ENCODE measurements at regions not wholly inside any gene's neighbourhood (a gene's known extent, or its start where the extent isn't known, plus 50 kb on each side); places are given as distances from the start of the nearest gene placed in this dataset.
"Not testable (repeated sequence)": the region's sequence is repeated elsewhere in the genome, so short reads cannot be mapped to it uniquely, and the experiment has no call there.

GRCh38 chr5:166712447-166713185 is 1578.8 kb upstream of the WWC1 start:
- Histone ChIP-seq H3K27ac (ENCODE audit: low read depth, low read length) (no peak overlapping the region), H3K36me3 (ENCODE audit: control insufficient read depth in 5 of 5, insufficient read depth in 5 of 5, low read length in 5 of 5) (no peaks in the 10 kb centered on the region), H3K4me1 (ENCODE audit: control insufficient read depth in 5 of 5, insufficient read depth in 5 of 5, low read length in 5 of 5) (no peaks in the 10 kb centered on the region), H3K27me3 (ENCODE audit: control insufficient read depth in 5 of 5, insufficient read depth in 4 of 5, low read length in 5 of 5) (no peaks in the 10 kb centered on the region), H3K9ac (ENCODE audit: low read length in 5 of 5) (no peak overlapping the region), H3K4me3 (ENCODE audit: low read depth in 1 of 5, low read length in 5 of 5) (no peak overlapping the region), H3K9me3 (ENCODE audit: control insufficient read depth in 5 of 5, low read length in 5 of 5) (peaks cover 0 to 7% (median 0%) of the 10 kb centered on the region in 5 donors)

GRCh38 chr5:166713295-166713694 is 1578.2 kb upstream of the WWC1 start:
- H3K27me3 ChIP-seq (ENCODE audit: control insufficient read depth in 5 of 5, insufficient read depth in 4 of 5, low read length in 5 of 5): no peaks in the 10 kb centered on the region
- no peaks in the 10 kb centered on the region for H3K4me1 ChIP-seq (ENCODE audit: control insufficient read depth in 5 of 5, insufficient read depth in 5 of 5, low read length in 5 of 5)
- H3K36me3 ChIP-seq (ENCODE audit: control insufficient read depth in 5 of 5, insufficient read depth in 5 of 5, low read length in 5 of 5): no peaks in the 10 kb centered on the region
- no peak overlapping the region for H3K4me3 ChIP-seq (ENCODE audit: low read depth in 1 of 5, low read length in 5 of 5)
- peaks cover 0 to 7% (median 0%) of the 10 kb centered on the region in 5 donors for H3K9me3 ChIP-seq (ENCODE audit: control insufficient read depth in 5 of 5, low read length in 5 of 5)
- H3K27ac ChIP-seq (ENCODE audit: low read depth, low read length): no peak overlapping the region
- H3K9ac ChIP-seq (ENCODE audit: low read length in 5 of 5): no peak overlapping the region

- no peaks in the 10 kb centered on the region for H3K36me3 ChIP-seq (ENCODE audit: control insufficient read depth in 5 of 5, insufficient read depth in 5 of 5, low read length in 5 of 5)
- H3K27ac ChIP-seq (ENCODE audit: low read depth, low read length): no peak overlapping the region
- no peaks in the 10 kb centered on the region for H3K27me3 ChIP-seq (ENCODE audit: control insufficient read depth in 5 of 5, insufficient read depth in 4 of 5, low read length in 5 of 5)
- H3K4me3 ChIP-seq (ENCODE audit: low read depth in 1 of 5, low read length in 5 of 5): no peak overlapping the region
- H3K9ac ChIP-seq (ENCODE audit: low read length in 5 of 5): no peak overlapping the region
- H3K4me1 ChIP-seq (ENCODE audit: control insufficient read depth in 5 of 5, insufficient read depth in 5 of 5, low read length in 5 of 5): no peaks in the 10 kb centered on the region
- peaks cover 0 to 7% (median 0%) of the 10 kb centered on the region in 5 donors for H3K9me3 ChIP-seq (ENCODE audit: control insufficient read depth in 5 of 5, low read length in 5 of 5)
Observed at GRCh38 chr5:166716856-166717492, 1574.5 kb upstream of the WWC1 start.

- Histone ChIP-seq H3K9me3 (ENCODE audit: control insufficient read depth in 5 of 5, low read length in 5 of 5) (peaks cover 0 to 2% (median 0%) of the 10 kb centered on the region in 5 donors), H3K27me3 (ENCODE audit: control insufficient read depth in 5 of 5, insufficient read depth in 4 of 5, low read length in 5 of 5) (no peaks in the 10 kb centered on the region), H3K9ac (ENCODE audit: low read length in 5 of 5) (no peak overlapping the region), H3K4me3 (ENCODE audit: low read depth in 1 of 5, low read length in 5 of 5) (no peak overlapping the region), H3K4me1 (ENCODE audit: control insufficient read depth in 5 of 5, insufficient read depth in 5 of 5, low read length in 5 of 5) (no peaks in the 10 kb centered on the region), H3K27ac (ENCODE audit: low read depth, low read length) (no peak overlapping the region), H3K36me3 (ENCODE audit: control insufficient read depth in 5 of 5, insufficient read depth in 5 of 5, low read length in 5 of 5) (no peaks in the 10 kb centered on the region)
Observed at GRCh38 chr5:166719991-166720390, 1571.5 kb upstream of the WWC1 start.

GRCh38 chr5:166722939-166723338 is 1568.5 kb upstream of the WWC1 start:
- no peak overlapping the region for H3K4me3 ChIP-seq (ENCODE audit: low read depth in 1 of 5, low read length in 5 of 5)
- H3K27me3 ChIP-seq (ENCODE audit: control insufficient read depth in 5 of 5, insufficient read depth in 4 of 5, low read length in 5 of 5): no peaks in the 10 kb centered on the region

GRCh38 chr5:166724284-166724683 is 1567.2 kb upstream of the WWC1 start:
- H3K27me3 ChIP-seq (ENCODE audit: control insufficient read depth in 5 of 5, insufficient read depth in 4 of 5, low read length in 5 of 5): no peaks in the 10 kb centered on the region
- no peaks in the 10 kb centered on the region for H3K9me3 ChIP-seq (ENCODE audit: control insufficient read depth in 5 of 5, low read length in 5 of 5)
- no peak overlapping the region for H3K9ac ChIP-seq (ENCODE audit: low read length in 5 of 5)
- H3K36me3 ChIP-seq (ENCODE audit: control insufficient read depth in 5 of 5, insufficient read depth in 5 of 5, low read length in 5 of 5): no peaks in the 10 kb centered on the region
- H3K4me3 ChIP-seq (ENCODE audit: low read depth in 1 of 5, low read length in 5 of 5): no peak overlapping the region
- H3K4me1 ChIP-seq (ENCODE audit: control insufficient read depth in 5 of 5, insufficient read depth in 5 of 5, low read length in 5 of 5): no peaks in the 10 kb centered on the region
- no peak overlapping the region for H3K27ac ChIP-seq (ENCODE audit: low read depth, low read length)

More at GRCh38 chr5:166722939-166723338, 1568.5 kb upstream of the WWC1 start:
- Histone ChIP-seq H3K4me1 (ENCODE audit: control insufficient read depth in 5 of 5, insufficient read depth in 5 of 5, low read length in 5 of 5) (no peaks in the 10 kb centered on the region), H3K9me3 (ENCODE audit: control insufficient read depth in 5 of 5, low read length in 5 of 5) (no peaks in the 10 kb centered on the region), H3K36me3 (ENCODE audit: control insufficient read depth in 5 of 5, insufficient read depth in 5 of 5, low read length in 5 of 5) (no peaks in the 10 kb centered on the region), H3K9ac (ENCODE audit: low read length in 5 of 5) (no peak overlapping the region), H3K27ac (ENCODE audit: low read depth, low read length) (no peak overlapping the region)

GRCh38 chr5:166725593-166725992 is 1565.9 kb upstream of the WWC1 start:
- H3K4me1 ChIP-seq (ENCODE audit: control insufficient read depth in 5 of 5, insufficient read depth in 5 of 5, low read length in 5 of 5): no peaks in the 10 kb centered on the region
- no peak overlapping the region for H3K27ac ChIP-seq (ENCODE audit: low read depth, low read length)
- no peaks in the 10 kb centered on the region for H3K36me3 ChIP-seq (ENCODE audit: control insufficient read depth in 5 of 5, insufficient read depth in 5 of 5, low read length in 5 of 5)
- H3K9me3 ChIP-seq (ENCODE audit: control insufficient read depth in 5 of 5, low read length in 5 of 5): no peaks in the 10 kb centered on the region
- H3K4me3 ChIP-seq (ENCODE audit: low read depth in 1 of 5, low read length in 5 of 5): no peak overlapping the region
- H3K27me3 ChIP-seq (ENCODE audit: control insufficient read depth in 5 of 5, insufficient read depth in 4 of 5, low read length in 5 of 5): no peaks in the 10 kb centered on the region
- no peak overlapping the region for H3K9ac ChIP-seq (ENCODE audit: low read length in 5 of 5)

- H3K9ac ChIP-seq (ENCODE audit: low read length in 5 of 5): no peak overlapping the region
- H3K36me3 ChIP-seq (ENCODE audit: control insufficient read depth in 5 of 5, insufficient read depth in 5 of 5, low read length in 5 of 5): no peaks in the 10 kb centered on the region
- H3K27ac ChIP-seq (ENCODE audit: low read depth, low read length): no peak overlapping the region
Observed at GRCh38 chr5:166726406-166726805, 1565.0 kb upstream of the WWC1 start.

GRCh38 chr5:166742951-166743350 is 1548.5 kb upstream of the WWC1 start:
- not testable (repeated sequence) for H3K27ac ChIP-seq (ENCODE audit: low read depth, low read length); H3K27me3 ChIP-seq (ENCODE audit: control insufficient read depth in 5 of 5, insufficient read depth in 4 of 5, low read length in 5 of 5); H3K9me3 ChIP-seq (ENCODE audit: control insufficient read depth in 5 of 5, low read length in 5 of 5); H3K4me1 ChIP-seq (ENCODE audit: control insufficient read depth in 5 of 5, insufficient read depth in 5 of 5, low read length in 5 of 5); H3K4me3 ChIP-seq (ENCODE audit: low read depth in 1 of 5, low read length in 5 of 5); H3K36me3 ChIP-seq (ENCODE audit: control insufficient read depth in 5 of 5, insufficient read depth in 5 of 5, low read length in 5 of 5); H3K9ac ChIP-seq (ENCODE audit: low read length in 5 of 5)

More at GRCh38 chr5:166726406-166726805, 1565.0 kb upstream of the WWC1 start:
- H3K27me3 ChIP-seq (ENCODE audit: control insufficient read depth in 5 of 5, insufficient read depth in 4 of 5, low read length in 5 of 5): no peaks in the 10 kb centered on the region
- no peaks in the 10 kb centered on the region for H3K9me3 ChIP-seq (ENCODE audit: control insufficient read depth in 5 of 5, low read length in 5 of 5)
- no peak overlapping the region for H3K4me3 ChIP-seq (ENCODE audit: low read depth in 1 of 5, low read length in 5 of 5)
- H3K4me1 ChIP-seq (ENCODE audit: control insufficient read depth in 5 of 5, insufficient read depth in 5 of 5, low read length in 5 of 5): no peaks in the 10 kb centered on the region

GRCh38 chr5:166746506-166746905 is 1544.9 kb upstream of the WWC1 start:
- no peak overlapping the region for H3K27ac ChIP-seq (ENCODE audit: low read depth, low read length)
- H3K4me1 ChIP-seq (ENCODE audit: control insufficient read depth in 5 of 5, insufficient read depth in 5 of 5, low read length in 5 of 5): no peaks in the 10 kb centered on the region
- no peaks in the 10 kb centered on the region for H3K36me3 ChIP-seq (ENCODE audit: control insufficient read depth in 5 of 5, insufficient read depth in 5 of 5, low read length in 5 of 5)
- H3K27me3 ChIP-seq (ENCODE audit: control insufficient read depth in 5 of 5, insufficient read depth in 4 of 5, low read length in 5 of 5): no peaks in the 10 kb centered on the region
- H3K9ac ChIP-seq (ENCODE audit: low read length in 5 of 5): no peak overlapping the region
- H3K9me3 ChIP-seq (ENCODE audit: control insufficient read depth in 5 of 5, low read length in 5 of 5): no peaks in the 10 kb centered on the region
- no peak overlapping the region for H3K4me3 ChIP-seq (ENCODE audit: low read depth in 1 of 5, low read length in 5 of 5)

Data from subcutaneous abdominal adipose tissue (tissue), 5 donors.